Activated naive CD8-positive, alpha-beta T cell treated with anti-CD3 and anti-CD28 coated beads for 36 hours (primary cell): ENCODE measurements at regions not wholly inside any gene's neighbourhood (a gene's known extent, or its start where the extent isn't known, plus 50 kb on each side); places are given as distances from the start of the nearest gene placed in this dataset.
A peak's percentile ranks its signal among the peaks of the same experiment; 100 is the strongest.

Experiments
- DNase-seq: peaks from one replicate; pipeline ENCODE4 v3.0.0; 2021
- H3K27ac Mint-ChIP-seq: one replicate; pipeline ENCODE4 v1.8.0; 2022; ENCODE audit warnings: mild to moderate bottlenecking, moderate library complexity, mixed read lengths
- H3K27me3 Mint-ChIP-seq: one replicate; pipeline ENCODE4 v1.8.0; 2022; ENCODE audit warnings: mild to moderate bottlenecking, mixed read lengths
- H3K36me3 Mint-ChIP-seq: one replicate; pipeline ENCODE4 v1.8.0; 2021; ENCODE audit warnings: mild to moderate bottlenecking, mixed read lengths
- H3K4me1 Mint-ChIP-seq: one replicate; pipeline ENCODE4 v1.8.0; 2021; ENCODE audit warnings: mixed read lengths
- H3K4me3 Mint-ChIP-seq: one replicate; pipeline ENCODE4 v1.8.0; 2022; ENCODE audit warnings: mild to moderate bottlenecking, moderate library complexity, mixed read lengths
- H3K9me3 Mint-ChIP-seq: one replicate; pipeline ENCODE4 v1.8.0; 2022; ENCODE audit warnings: mixed read lengths

- no peak for DNase-seq
- no peaks in the 10 kb centered on the region for H3K36me3 Mint-ChIP-seq
- H3K4me1 Mint-ChIP-seq, result no peaks in the 10 kb centered on the region
- H3K4me3 Mint-ChIP-seq, result no peak overlapping the region
- no peaks in the 10 kb centered on the region for H3K9me3 Mint-ChIP-seq
- no peaks in the 10 kb centered on the region for H3K27me3 Mint-ChIP-seq
- no peak overlapping the region for H3K27ac Mint-ChIP-seq
Observed at GRCh38 chr12:46676797-46677520, 148.8 kb downstream of the SLC38A4 start.

GRCh38 chr12:46676396-46676795 lies 149.4 kb downstream of the SLC38A4 start:
- no peaks in the 10 kb centered on the region for H3K27me3 Mint-ChIP-seq
- no peaks in the 10 kb centered on the region for H3K9me3 Mint-ChIP-seq
- H3K36me3 Mint-ChIP-seq, result no peaks in the 10 kb centered on the region
- no peaks in the 10 kb centered on the region for H3K4me1 Mint-ChIP-seq
- H3K27ac Mint-ChIP-seq, result no peak overlapping the region
- no peak for DNase-seq
- no peak overlapping the region for H3K4me3 Mint-ChIP-seq

- Mint-ChIP-seq H3K27ac (no peak overlapping the region), H3K27me3 (no peaks in the 10 kb centered on the region), H3K4me3 (no peak overlapping the region), H3K9me3 (no peaks in the 10 kb centered on the region), H3K4me1 (no peaks in the 10 kb centered on the region), H3K36me3 (no peaks in the 10 kb centered on the region)
- DNase-seq, result no peak
Observed at GRCh38 chr12:46675736-46676135, 150.1 kb downstream of the SLC38A4 start.

- Mint-ChIP-seq H3K4me1 (no peaks in the 10 kb centered on the region), H3K27me3 (no peaks in the 10 kb centered on the region), H3K27ac (no peak overlapping the region), H3K9me3 (no peaks in the 10 kb centered on the region), H3K36me3 (peaks cover 4% of the 10 kb centered on the region), H3K4me3 (no peak overlapping the region)
- no peak for DNase-seq
Observed at GRCh38 chr12:46674800-46675199, 151.0 kb downstream of the SLC38A4 start.

- H3K9me3 Mint-ChIP-seq, result no peaks in the 10 kb centered on the region
- no peak for DNase-seq
- no peaks in the 10 kb centered on the region for H3K4me1 Mint-ChIP-seq
- peaks cover 8% of the 10 kb centered on the region for H3K36me3 Mint-ChIP-seq
- no peak overlapping the region for H3K27ac Mint-ChIP-seq
- H3K4me3 Mint-ChIP-seq, result no peak overlapping the region
- no peaks in the 10 kb centered on the region for H3K27me3 Mint-ChIP-seq
Observed at GRCh38 chr12:46674129-46674528, 151.7 kb downstream of the SLC38A4 start.

- Mint-ChIP-seq H3K4me3 (no peak overlapping the region), H3K27me3 (no peaks in the 10 kb centered on the region), H3K9me3 (no peaks in the 10 kb centered on the region), H3K4me1 (no peaks in the 10 kb centered on the region), H3K27ac (no peak overlapping the region), H3K36me3 (peaks cover 8% of the 10 kb centered on the region)
- no peak for DNase-seq
Observed at GRCh38 chr12:46671102-46671501, 154.7 kb downstream of the SLC38A4 start.

- H3K36me3 Mint-ChIP-seq, result peaks cover 8% of the 10 kb centered on the region
- DNase-seq, result no peak
Observed at GRCh38 chr12:46670636-46671035, 155.2 kb downstream of the SLC38A4 start.

GRCh38 chr12:46669720-46670119 lies 156.1 kb downstream of the SLC38A4 start:
- DNase-seq, result no peak
- Mint-ChIP-seq H3K36me3 (peaks cover 8% of the 10 kb centered on the region), H3K9me3 (no peaks in the 10 kb centered on the region), H3K27ac (no peak overlapping the region), H3K27me3 (no peaks in the 10 kb centered on the region), H3K4me3 (no peak overlapping the region), H3K4me1 (peaks cover 4% of the 10 kb centered on the region)

More at GRCh38 chr12:46670636-46671035, 155.2 kb downstream of the SLC38A4 start:
- Mint-ChIP-seq H3K27ac (no peak overlapping the region), H3K4me1 (no peaks in the 10 kb centered on the region), H3K9me3 (no peaks in the 10 kb centered on the region), H3K4me3 (no peak overlapping the region), H3K27me3 (no peaks in the 10 kb centered on the region)

- Mint-ChIP-seq H3K9me3 (no peaks in the 10 kb centered on the region), H3K4me1 (peaks cover 5% of the 10 kb centered on the region), H3K27me3 (no peaks in the 10 kb centered on the region), H3K27ac (no peak overlapping the region), H3K4me3 (no peak overlapping the region), H3K36me3 (peaks cover 8% of the 10 kb centered on the region)
- no peak for DNase-seq
Observed at GRCh38 chr12:46667551-46667950, 158.2 kb downstream of the SLC38A4 start.

GRCh38 chr12:46664761-46665287 lies 161.0 kb downstream of the SLC38A4 start:
- Mint-ChIP-seq H3K36me3 (peaks cover 3% of the 10 kb centered on the region), H3K27ac (no peak overlapping the region), H3K4me3 (no peak overlapping the region), H3K4me1 (peaks cover 24% of the 10 kb centered on the region), H3K9me3 (no peaks in the 10 kb centered on the region), H3K27me3 (no peaks in the 10 kb centered on the region)
- no peak for DNase-seq

- peaks cover 32% of the 10 kb centered on the region for H3K4me1 Mint-ChIP-seq
Observed at GRCh38 chr12:46663318-46663717, 162.5 kb downstream of the SLC38A4 start.

GRCh38 chr12:46661110-46661845 lies 164.5 kb downstream of the SLC38A4 start:
- Mint-ChIP-seq H3K27me3 (no peaks in the 10 kb centered on the region), H3K4me1 (peaks cover 32% of the 10 kb centered on the region), H3K4me3 (no peak overlapping the region), H3K36me3 (no peaks in the 10 kb centered on the region), H3K9me3 (no peaks in the 10 kb centered on the region), H3K27ac (peak overlapping the region; percentile 44)
- no peak for DNase-seq

More at GRCh38 chr12:46663318-46663717, 162.5 kb downstream of the SLC38A4 start:
- no peaks in the 10 kb centered on the region for H3K9me3 Mint-ChIP-seq
- no peak overlapping the region for H3K4me3 Mint-ChIP-seq
- H3K27ac Mint-ChIP-seq, result no peak overlapping the region
- H3K27me3 Mint-ChIP-seq, result no peaks in the 10 kb centered on the region
- H3K36me3 Mint-ChIP-seq, result no peaks in the 10 kb centered on the region
- no peak for DNase-seq

GRCh38 chr12:46660719-46661109 lies 165.1 kb downstream of the SLC38A4 start:
- peak overlapping the region; percentile 44 for H3K27ac Mint-ChIP-seq

GRCh38 chr12:46660276-46660675 lies 165.5 kb downstream of the SLC38A4 start:
- Mint-ChIP-seq H3K27me3 (no peaks in the 10 kb centered on the region), H3K4me3 (no peak overlapping the region), H3K27ac (peak overlapping the region; percentile 54), H3K9me3 (no peaks in the 10 kb centered on the region), H3K4me1 (peaks cover 32% of the 10 kb centered on the region), H3K36me3 (no peaks in the 10 kb centered on the region)
- no peak for DNase-seq

More at GRCh38 chr12:46660719-46661109, 165.1 kb downstream of the SLC38A4 start:
- DNase-seq, result no peak
- Mint-ChIP-seq H3K36me3 (no peaks in the 10 kb centered on the region), H3K4me1 (peaks cover 32% of the 10 kb centered on the region), H3K27me3 (no peaks in the 10 kb centered on the region), H3K4me3 (no peak overlapping the region), H3K9me3 (no peaks in the 10 kb centered on the region)

GRCh38 chr12:46659824-46660223 lies 166.0 kb downstream of the SLC38A4 start:
- peak overlapping the region; percentile 54 for H3K27ac Mint-ChIP-seq
- H3K4me1 Mint-ChIP-seq, result peaks cover 29% of the 10 kb centered on the region
- H3K9me3 Mint-ChIP-seq, result no peaks in the 10 kb centered on the region
- no peaks in the 10 kb centered on the region for H3K27me3 Mint-ChIP-seq
- no peaks in the 10 kb centered on the region for H3K36me3 Mint-ChIP-seq
- H3K4me3 Mint-ChIP-seq, result no peak overlapping the region
- no peak for DNase-seq
